Fibroblast of lung (primary cell): ENCODE measurements at regions not wholly inside any gene's neighbourhood (a gene's known extent, or its start where the extent isn't known, plus 50 kb on each side); places are given as distances from the start of the nearest gene placed in this dataset.

Source experiments
- EZH2 ChIP-seq: IDR thresholded peaks from 2 replicates; pipeline ENCODE4 v1.5.1; 2012; ENCODE audit warnings: low read length, control low read depth, mild to moderate bottlenecking; ENCODE audit errors: missing control alignments
- TF ChIP-seq, protein P1 (sequence below), 2 donors: IDR thresholded peaks in 1 of 2; conservative IDR thresholded peaks in 1 of 2; 1 replicate in 1 of 2; 2 replicates in 1 of 2; pipeline ENCODE4 v1.5.1; 2011 to 2012; ENCODE audit warnings: low read length in 2 of 2, control low read depth in 1 of 2, inconsistent platforms in 1 of 2, low read depth in 1 of 2, mild to moderate bottlenecking in 1 of 2

DNA sequence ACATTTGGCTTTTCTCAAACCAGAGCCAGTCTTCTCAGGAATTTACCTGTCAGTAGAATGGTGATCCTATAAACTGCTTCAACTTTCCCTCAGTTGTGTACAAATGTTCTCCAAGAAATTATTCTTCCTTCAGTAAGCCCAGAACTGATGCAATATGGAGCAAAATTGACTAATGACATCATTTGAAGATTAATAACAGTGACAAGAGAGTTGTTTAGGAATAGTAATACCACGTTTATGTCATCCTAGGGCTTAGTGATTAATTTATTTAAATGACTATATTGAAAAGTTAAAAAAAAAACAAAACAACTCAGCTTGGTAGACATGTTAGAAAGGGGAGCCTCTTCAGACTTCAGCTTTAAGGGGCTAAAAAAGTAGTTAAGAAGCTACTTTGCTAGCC is 933.2 kb downstream of the GATA3 start:
- TF ChIP-seq, protein P1, sequence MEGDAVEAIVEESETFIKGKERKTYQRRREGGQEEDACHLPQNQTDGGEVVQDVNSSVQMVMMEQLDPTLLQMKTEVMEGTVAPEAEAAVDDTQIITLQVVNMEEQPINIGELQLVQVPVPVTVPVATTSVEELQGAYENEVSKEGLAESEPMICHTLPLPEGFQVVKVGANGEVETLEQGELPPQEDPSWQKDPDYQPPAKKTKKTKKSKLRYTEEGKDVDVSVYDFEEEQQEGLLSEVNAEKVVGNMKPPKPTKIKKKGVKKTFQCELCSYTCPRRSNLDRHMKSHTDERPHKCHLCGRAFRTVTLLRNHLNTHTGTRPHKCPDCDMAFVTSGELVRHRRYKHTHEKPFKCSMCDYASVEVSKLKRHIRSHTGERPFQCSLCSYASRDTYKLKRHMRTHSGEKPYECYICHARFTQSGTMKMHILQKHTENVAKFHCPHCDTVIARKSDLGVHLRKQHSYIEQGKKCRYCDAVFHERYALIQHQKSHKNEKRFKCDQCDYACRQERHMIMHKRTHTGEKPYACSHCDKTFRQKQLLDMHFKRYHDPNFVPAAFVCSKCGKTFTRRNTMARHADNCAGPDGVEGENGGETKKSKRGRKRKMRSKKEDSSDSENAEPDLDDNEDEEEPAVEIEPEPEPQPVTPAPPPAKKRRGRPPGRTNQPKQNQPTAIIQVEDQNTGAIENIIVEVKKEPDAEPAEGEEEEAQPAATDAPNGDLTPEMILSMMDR (conservative IDR thresholded peaks at IDR 0.05 in 1 of 2, IDR thresholded peaks at IDR 0.05 in 1 of 2; ENCODE audit: low read depth in 1 of 2, low read length in 2 of 2) = no peak
- TF ChIP-seq EZH2 = no peak
